ENCODE measurements at regions not wholly inside any gene's neighbourhood (a gene's known extent, or its start where the extent isn't known, plus 50 kb on each side); places are given as distances from the start of the nearest gene placed in this dataset.

- no peak for DNase-seq (ENCODE audit: low read depth in 1 of 2, low spot score in 2 of 2)
- 87% methylated on average over 2 of the region's 2 CpGs; no CpG with 5 or more reads in 1 of the 2 experiments for WGBS, 2 experiments (ENCODE audit: extremely low coverage in 1 of 2, insufficient coverage in 1 of 2, insufficient read length in 1 of 2, insufficient replicate concordance in 2 of 2, low coverage in 1 of 2, low lambda C conversion rate in 2 of 2, missing lambda C conversion rate in 1 of 2)
- no peaks in the 10 kb centered on the region for H3K27me3 ChIP-seq (replicated peaks in 1 of 4; ENCODE audit: control insufficient read depth in 3 of 4, extremely low read depth in 1 of 4, insufficient read depth in 3 of 4, low read length in 3 of 4)
- H3K4me3 ChIP-seq (ENCODE audit: extremely low read depth in 1 of 4, insufficient read depth in 2 of 4, low read depth in 3 of 4, low read length in 4 of 4) = no peak overlapping the region
- no peak overlapping the region for H3K4me2 ChIP-seq (ENCODE audit: insufficient read depth in 1 of 2, low read depth in 2 of 2, low read length in 2 of 2)
- no peaks in the 10 kb centered on the region for H3K79me2 ChIP-seq (ENCODE audit: control insufficient read depth in 1 of 2, insufficient read depth in 2 of 2, low read length in 2 of 2)
- ChIA-PET CTCF (ENCODE audit: partially characterized antibody) (no interaction called here), POLR2A (ENCODE audit: partially characterized antibody) (no interaction called here)
- H3K79me1 ChIP-seq (ENCODE audit: low read depth, low read length) = no peaks in the 10 kb centered on the region
- no peaks in the 10 kb centered on the region for H3K23me2 ChIP-seq (ENCODE audit: low read depth, low read length)
- no peak overlapping the region for H3K23ac ChIP-seq (ENCODE audit: insufficient read length)
- H3K14ac ChIP-seq (ENCODE audit: insufficient read length) = no peak overlapping the region
- H2BK20ac ChIP-seq (ENCODE audit: low read length) = no peak overlapping the region
- H4K91ac ChIP-seq (replicated peaks; ENCODE audit: insufficient read length, low read length) = no peak overlapping the region
- no peak overlapping the region for H2BK5ac ChIP-seq (ENCODE audit: low read depth, low read length)
- no peaks in the 10 kb centered on the region for H3K36me3 ChIP-seq (ENCODE audit: control insufficient read depth in 2 of 4, insufficient read depth in 4 of 4, low read length in 3 of 4)
- no peak overlapping the region for H2BK120ac ChIP-seq (replicated peaks; ENCODE audit: low read depth, low read length)
- no peaks in the 10 kb centered on the region for H4K20me1 ChIP-seq (replicated peaks in 1 of 2; ENCODE audit: control insufficient read depth in 1 of 2, insufficient read depth in 2 of 2, low read length in 2 of 2)
- no peak overlapping the region for H3K56ac ChIP-seq (replicated peaks; ENCODE audit: insufficient read length, low read depth, low read length)
- H4K8ac ChIP-seq (ENCODE audit: extremely low read depth, insufficient read depth, low read length) = no peak overlapping the region
- H2BK15ac ChIP-seq (ENCODE audit: low read length) = no peak overlapping the region
- no peak overlapping the region for H3K4ac ChIP-seq (replicated peaks; ENCODE audit: insufficient read length, low read depth, low read length)
- no peak overlapping the region for H2AK5ac ChIP-seq (ENCODE audit: low read depth, low read length)
- FAIRE-seq = no peak
- H3K27ac ChIP-seq (ENCODE audit: low read depth, low read length) = no peak overlapping the region
- no peaks in the 10 kb centered on the region for H3K4me1 ChIP-seq (replicated peaks in 1 of 4; ENCODE audit: control insufficient read depth in 3 of 4, insufficient read depth in 4 of 4, low read length in 3 of 4)
- no peak overlapping the region for H2AFZ ChIP-seq (ENCODE audit: low read length)
- H4K5ac ChIP-seq (ENCODE audit: insufficient read length, low read depth, low read length) = no peak overlapping the region
- peaks cover under 1 to 6% of the 10 kb centered on the region in 2 experiments; a peak in 3 of 4 replicates for H3K9me3 ChIP-seq (ENCODE audit: insufficient read depth in 2 of 2, low read depth in 1 of 2, low read length in 1 of 2)
- H2BK12ac ChIP-seq (ENCODE audit: low read depth, low read length) = no peak overlapping the region
- H3K9ac ChIP-seq (replicated peaks in 1 of 4; ENCODE audit: extremely low read depth in 1 of 4, low read depth in 3 of 4, low read length in 3 of 4) = no peak overlapping the region
- no peak overlapping the region for H3K18ac ChIP-seq (ENCODE audit: extremely low read depth, low read length)
- TF ChIP-seq JUND (IDR thresholded peaks at IDR 0.05; ENCODE audit: low read length) = no peak
- TF ChIP-seq POU5F1 (IDR thresholded peaks at IDR 0.05; ENCODE audit: low read depth, low read length) = no peak
- no peak for TF ChIP-seq BACH1 (IDR thresholded peaks at IDR 0.05; ENCODE audit: low read length)
- TF ChIP-seq, protein P1, sequence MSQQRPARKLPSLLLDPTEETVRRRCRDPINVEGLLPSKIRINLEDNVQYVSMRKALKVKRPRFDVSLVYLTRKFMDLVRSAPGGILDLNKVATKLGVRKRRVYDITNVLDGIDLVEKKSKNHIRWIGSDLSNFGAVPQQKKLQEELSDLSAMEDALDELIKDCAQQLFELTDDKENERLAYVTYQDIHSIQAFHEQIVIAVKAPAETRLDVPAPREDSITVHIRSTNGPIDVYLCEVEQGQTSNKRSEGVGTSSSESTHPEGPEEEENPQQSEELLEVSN (IDR thresholded peaks at IDR 0.05) = no peak
- TF ChIP-seq EP300 (IDR thresholded peaks at IDR 0.05; ENCODE audit: borderline replicate concordance in 1 of 2, low read depth in 2 of 2, low read length in 2 of 2) = no peak
- no peak for TF ChIP-seq ZNF274 (IDR thresholded peaks at IDR 0.05; ENCODE audit: borderline replicate concordance, extremely low read depth, low read length)
- no peak for TF ChIP-seq RNF2 (IDR thresholded peaks at IDR 0.05; ENCODE audit: borderline replicate concordance, low read depth, low read length, missing control alignments, poor library complexity, severe bottlenecking)
- TF ChIP-seq, protein P2, sequence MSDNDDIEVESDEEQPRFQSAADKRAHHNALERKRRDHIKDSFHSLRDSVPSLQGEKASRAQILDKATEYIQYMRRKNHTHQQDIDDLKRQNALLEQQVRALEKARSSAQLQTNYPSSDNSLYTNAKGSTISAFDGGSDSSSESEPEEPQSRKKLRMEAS (IDR thresholded peaks at IDR 0.05) = no peak
- TF ChIP-seq JUN (IDR thresholded peaks at IDR 0.05; ENCODE audit: low read depth, low read length) = no peak
- no peak for TF ChIP-seq KDM5A (IDR thresholded peaks at IDR 0.05; ENCODE audit: low read length)
- no peak for TF ChIP-seq RBBP5 (IDR thresholded peaks at IDR 0.05; ENCODE audit: borderline replicate concordance, low read depth, low read length)
- TF ChIP-seq PHF8 (conservative IDR thresholded peaks at IDR 0.05; ENCODE audit: low read depth, low read length) = no peak
- no peak for TF ChIP-seq SIX5 (IDR thresholded peaks at IDR 0.05; ENCODE audit: low read depth, low read length)
- TF ChIP-seq FOSL1 (IDR thresholded peaks at IDR 0.05; ENCODE audit: insufficient read depth, low read depth, low read length) = no peak
These were observed 205.7 kb upstream of the RIOK2 start for GRCh38 chr5:97388794-97389193.

All from H1 (cell line).